HT-29 (cell line): ENCODE measurements at regions not wholly inside any gene's neighbourhood (a gene's known extent, or its start where the extent isn't known, plus 50 kb on each side); places are given as distances from the start of the nearest gene placed in this dataset.
A peak's percentile ranks its signal among the peaks of the same experiment; 100 is the strongest.

ENCODE experiments used
- DNase-seq: peaks from one replicate; pipeline ENCODE4 v3.0.0-alpha.2; 2015; ENCODE audit warnings: low spot score

GRCh38 chr2:57878866-57879210 lies 167.8 kb upstream of the VRK2 start:
- DNase-seq = no peak

DNA sequence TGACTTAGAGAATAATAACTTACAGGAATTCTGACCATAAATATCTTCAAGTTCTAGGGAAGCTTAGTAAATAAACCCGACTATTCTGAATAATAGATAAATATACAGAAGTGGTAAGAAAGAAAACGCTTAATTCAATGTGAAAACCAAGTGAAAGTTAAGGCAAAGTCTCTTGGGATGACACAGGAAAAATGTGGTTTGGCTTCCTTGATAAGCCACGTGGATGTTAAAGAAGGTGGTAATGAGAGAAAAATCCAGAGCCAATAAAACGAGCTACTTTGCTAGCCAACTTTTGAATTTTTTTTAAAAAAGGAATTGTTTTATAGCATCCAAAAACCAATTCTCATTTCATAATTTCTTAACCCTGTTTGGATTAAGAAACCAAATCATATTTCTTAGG lies 166.2 kb upstream of the VRK2 start:
- DNase-seq = peak; percentile 25

GRCh38 chr2:57880967-57881366 lies 165.6 kb upstream of the VRK2 start:
- DNase-seq = peak; percentile 64

GRCh38 chr2:57881998-57882888 lies 164.4 kb upstream of the VRK2 start:
- DNase-seq = peak; percentile 93

GRCh38 chr2:57882895-57883515 lies 163.6 kb upstream of the VRK2 start:
- no peak for DNase-seq

- no peak for DNase-seq
Observed at GRCh38 chr2:57884281-57884680, 162.3 kb upstream of the VRK2 start.

DNA sequence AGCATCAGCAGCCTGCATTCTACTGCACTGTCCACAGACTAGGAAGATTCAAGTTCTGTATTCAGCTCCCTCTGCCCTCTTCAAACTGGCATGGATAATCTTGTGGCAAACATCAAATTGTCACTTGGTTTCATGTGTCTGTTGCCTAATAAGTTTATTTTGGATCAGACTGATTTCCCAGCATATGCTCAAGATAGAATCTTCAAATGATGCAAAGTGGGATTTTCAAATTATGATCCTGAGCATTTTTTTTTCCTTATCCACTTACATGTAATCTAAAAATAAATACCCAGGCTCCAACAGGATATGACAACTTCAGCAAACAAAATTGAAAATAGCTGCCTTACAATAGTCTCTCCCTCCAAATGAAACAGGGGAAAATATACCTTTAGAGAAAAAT lies 160.9 kb upstream of the VRK2 start:
- no peak for DNase-seq

DNA sequence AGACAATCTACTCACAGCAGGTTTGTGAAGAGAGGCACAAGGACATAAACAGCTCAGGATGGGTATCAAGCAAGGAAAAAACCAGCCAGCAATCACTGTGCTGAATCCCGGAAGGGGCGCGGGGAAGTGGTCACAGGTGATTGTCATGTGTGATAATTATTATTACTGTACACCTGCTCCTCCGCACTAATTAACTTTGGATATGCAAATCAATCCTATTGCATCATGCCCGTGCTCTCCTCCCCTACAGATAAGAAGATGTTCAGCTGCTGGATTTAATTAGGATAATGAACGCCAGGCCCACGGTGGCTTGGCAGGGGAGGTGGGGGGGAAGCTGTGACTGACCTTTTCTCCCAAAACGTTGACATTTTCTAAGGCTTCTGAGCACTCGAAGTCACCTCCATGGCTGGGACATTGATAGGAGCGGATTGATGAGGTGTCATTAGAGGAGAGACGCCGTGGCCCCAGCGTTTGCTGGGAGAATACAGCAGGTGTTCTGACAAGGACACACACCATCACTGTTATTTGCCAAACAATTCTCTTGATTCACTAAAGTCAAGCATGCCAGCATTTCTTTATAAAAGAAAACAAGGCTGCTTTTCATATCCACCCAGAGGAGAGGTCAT lies 160.3 kb upstream of the VRK2 start:
- DNase-seq = no peak

- DNase-seq = no peak
Observed at GRCh38 chr2:57888463-57888862, 158.1 kb upstream of the VRK2 start.

DNA sequence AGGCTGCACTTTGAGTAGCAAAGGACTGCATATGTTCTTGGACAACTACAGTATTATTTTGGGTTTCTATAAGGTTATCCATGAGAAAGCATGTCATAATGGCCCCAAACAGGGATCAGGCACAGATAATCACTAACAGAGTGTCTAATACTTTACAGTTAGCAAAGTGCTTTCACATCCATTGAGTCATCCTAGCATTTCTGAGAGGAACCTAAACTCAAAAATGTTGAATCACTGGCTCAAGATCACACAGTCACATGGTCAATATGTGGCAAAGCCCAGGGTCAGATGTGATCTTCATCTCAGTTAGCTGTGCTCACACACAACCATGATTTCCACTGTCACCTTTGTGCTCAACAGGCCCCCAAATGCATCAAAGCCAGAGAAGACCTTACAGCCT lies 156.1 kb upstream of the VRK2 start:
- DNase-seq = no peak

- no peak for DNase-seq
Observed at GRCh38 chr2:57891086-57891712, 155.4 kb upstream of the VRK2 start.

GRCh38 chr2:57892920-57893319 lies 153.7 kb upstream of the VRK2 start:
- DNase-seq = no peak

DNA sequence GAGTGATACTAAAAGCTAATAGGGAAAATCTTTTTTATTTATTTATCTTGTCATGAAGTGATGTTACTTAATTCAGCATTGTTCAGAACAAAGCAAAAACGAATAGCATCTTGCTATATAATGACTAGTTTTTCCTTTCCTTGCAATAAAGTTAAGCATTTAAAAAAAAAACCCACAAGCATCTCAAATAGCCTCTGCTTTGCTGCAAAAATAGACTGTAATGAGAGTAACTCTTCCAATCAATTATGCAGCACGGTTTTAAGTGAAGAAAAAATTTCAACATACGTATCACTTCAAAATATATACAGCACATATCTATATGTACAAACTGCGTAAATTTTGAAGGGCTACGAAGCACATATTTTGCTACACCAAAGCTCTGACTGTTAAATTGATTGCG lies 153.3 kb upstream of the VRK2 start:
- DNase-seq = no peak

DNA sequence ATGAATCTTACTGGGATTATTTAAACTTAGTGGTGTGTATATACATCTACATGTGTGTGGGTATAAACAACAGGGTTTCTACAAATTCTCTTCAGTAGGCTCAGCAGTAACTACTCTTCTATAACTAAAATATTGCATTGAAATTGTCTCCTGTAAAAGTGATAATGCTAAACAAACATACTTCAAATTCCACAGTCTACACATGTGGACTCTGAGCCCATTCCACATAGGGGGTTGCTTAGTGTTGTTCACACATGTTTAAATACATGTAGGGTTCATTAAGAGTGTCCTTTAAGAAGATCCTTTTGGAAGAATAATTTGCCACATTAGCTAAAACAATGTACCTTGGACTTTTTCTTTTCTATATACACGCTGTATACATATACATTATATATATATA lies 152.8 kb upstream of the VRK2 start:
- no peak for DNase-seq

- no peak for DNase-seq
Observed at GRCh38 chr2:57894381-57894780, 152.2 kb upstream of the VRK2 start.

- no peak for DNase-seq
Observed at GRCh38 chr2:57897920-57898319, 148.7 kb upstream of the VRK2 start.

- no peak for DNase-seq
Observed at GRCh38 chr2:57899898-57900297, 146.7 kb upstream of the VRK2 start.

GRCh38 chr2:57902578-57902977 lies 144.0 kb upstream of the VRK2 start:
- DNase-seq = no peak

DNA sequence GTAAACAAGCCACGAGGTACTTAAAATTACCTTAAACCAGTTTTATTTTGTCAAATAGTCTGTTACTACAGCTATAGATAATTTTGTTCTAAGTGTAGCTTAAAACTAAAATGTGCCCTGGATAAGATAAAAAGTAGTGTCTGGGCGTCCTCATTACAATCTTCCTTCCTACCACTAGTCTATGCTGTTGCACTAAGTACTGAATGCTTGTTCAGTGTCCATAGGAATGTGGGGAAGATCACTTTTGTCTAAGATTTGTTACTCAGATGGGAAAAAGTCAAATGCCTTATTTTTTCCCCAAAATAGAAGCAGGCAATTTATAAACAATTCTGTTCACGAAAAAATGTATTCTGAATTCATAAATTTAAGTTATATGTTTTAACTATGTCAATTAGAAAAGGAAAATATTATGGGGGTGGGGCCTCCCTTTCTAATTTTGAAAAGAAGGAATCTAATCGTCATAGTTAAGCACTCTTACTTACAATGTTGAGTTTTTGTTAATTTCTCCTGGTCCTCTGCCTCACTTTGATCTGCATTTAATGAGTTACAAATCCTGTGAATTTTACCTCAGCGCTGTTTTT lies 140.4 kb upstream of the VRK2 start:
- DNase-seq = peak; percentile 69

GRCh38 chr2:57907411-57907810 lies 139.2 kb upstream of the VRK2 start:
- DNase-seq = no peak

GRCh38 chr2:57908736-57909161 lies 137.9 kb upstream of the VRK2 start:
- no peak for DNase-seq

DNA sequence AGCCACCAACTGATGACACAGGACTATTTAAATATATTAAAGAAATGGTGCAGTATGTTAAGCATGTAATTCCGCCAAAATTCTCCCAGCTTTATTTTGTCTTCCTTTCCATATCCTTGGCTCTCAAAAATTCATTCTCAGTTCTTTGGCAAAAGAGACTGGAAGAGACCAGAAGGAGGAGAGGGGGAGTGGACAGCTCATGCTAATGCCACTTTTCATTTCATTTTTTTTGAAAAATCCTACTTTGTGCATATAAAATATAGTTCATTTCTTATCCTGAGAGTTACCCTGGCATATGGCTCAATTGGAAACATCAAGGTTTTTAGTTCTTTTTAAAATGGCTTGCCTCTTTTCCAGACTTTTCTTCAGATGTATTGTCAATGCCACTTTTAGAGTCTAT lies 128.5 kb upstream of the VRK2 start:
- DNase-seq = no peak
